ENCODE measurements at regions not wholly inside any gene's neighbourhood (a gene's known extent, or its start where the extent isn't known, plus 50 kb on each side); places are given as distances from the start of the nearest gene placed in this dataset.
A peak's percentile ranks its signal among the peaks of the same experiment; 100 is the strongest.

GRCh38 chr12:4045786-4046494 lies 172.7 kb upstream of the PARP11 start:
- no peak for DNase-seq

- DNase-seq: no peak
Measured at GRCh38 chr12:4044736-4045730, 171.8 kb upstream of the PARP11 start.

GRCh38 chr12:4044101-4044500 lies 170.9 kb upstream of the PARP11 start:
- no peak for DNase-seq

GRCh38 chr12:4041187-4041885 lies 168.1 kb upstream of the PARP11 start:
- no peak for DNase-seq

GRCh38 chr12:4039931-4040330 lies 166.7 kb upstream of the PARP11 start:
- DNase-seq: no peak

GRCh38 chr12:4037747-4038312 lies 164.6 kb upstream of the PARP11 start:
- peak; percentile 4 for DNase-seq

GRCh38 chr12:4036671-4037271 lies 163.6 kb upstream of the PARP11 start:
- DNase-seq: no peak

- DNase-seq: no peak
Measured at GRCh38 chr12:4034921-4035320, 161.7 kb upstream of the PARP11 start.

GRCh38 chr12:4032924-4033615 lies 159.9 kb upstream of the PARP11 start:
- DNase-seq: no peak

GRCh38 chr12:4031703-4032291 lies 158.6 kb upstream of the PARP11 start:
- no peak for DNase-seq

- peak; percentile 60 for DNase-seq
Measured at GRCh38 chr12:4030929-4031702, 157.9 kb upstream of the PARP11 start.

GRCh38 chr12:4027412-4027811 lies 154.2 kb upstream of the PARP11 start:
- DNase-seq: peak; percentile 38

- DNase-seq: no peak
Measured at GRCh38 chr12:4026517-4026916, 153.3 kb upstream of the PARP11 start.

- DNase-seq: no peak
Measured at GRCh38 chr12:4026020-4026358, 152.8 kb upstream of the PARP11 start.

- no peak for DNase-seq
Measured at GRCh38 chr12:4025181-4026019, 152.2 kb upstream of the PARP11 start.

- DNase-seq: no peak
Measured at GRCh38 chr12:4024701-4025100, 151.5 kb upstream of the PARP11 start.

- DNase-seq: no peak
Measured at GRCh38 chr12:4015225-4016091, 142.3 kb upstream of the PARP11 start.

- no peak for DNase-seq
Measured at GRCh38 chr12:4014858-4015224, 141.6 kb upstream of the PARP11 start.

- no peak for DNase-seq
Measured at GRCh38 chr12:4014444-4014843, 141.2 kb upstream of the PARP11 start.
